ENCODE measurements at regions not wholly inside any gene's neighbourhood (a gene's known extent, or its start where the extent isn't known, plus 50 kb on each side); places are given as distances from the start of the nearest gene placed in this dataset.

DNA sequence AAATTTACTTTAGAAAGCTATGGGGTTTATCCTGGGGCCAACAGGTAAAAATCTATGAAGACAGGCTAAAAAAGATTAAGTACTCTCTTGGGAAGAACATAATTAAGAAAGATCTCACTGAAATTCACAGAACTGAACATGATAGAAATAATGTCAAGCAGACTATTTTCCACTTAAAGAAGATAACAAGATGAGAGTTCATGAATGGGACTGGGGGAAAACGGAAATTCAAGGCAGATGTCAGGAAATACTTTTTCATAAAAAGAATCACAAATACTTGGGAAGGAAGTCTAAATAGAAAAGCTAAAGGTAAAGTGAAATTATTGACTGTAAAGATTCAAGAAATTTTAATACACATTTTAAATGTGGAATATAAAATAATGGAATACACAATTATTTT is 737.6 kb downstream of the EPHA3 start:
- Histone ChIP-seq H3K4me3 (no peak overlapping the region), H3K27ac (no peak overlapping the region)
- no peak for DNase-seq (ENCODE audit: low spot score)
- no peak for TF ChIP-seq CTCF (IDR thresholded peaks at IDR 0.05)

DNA sequence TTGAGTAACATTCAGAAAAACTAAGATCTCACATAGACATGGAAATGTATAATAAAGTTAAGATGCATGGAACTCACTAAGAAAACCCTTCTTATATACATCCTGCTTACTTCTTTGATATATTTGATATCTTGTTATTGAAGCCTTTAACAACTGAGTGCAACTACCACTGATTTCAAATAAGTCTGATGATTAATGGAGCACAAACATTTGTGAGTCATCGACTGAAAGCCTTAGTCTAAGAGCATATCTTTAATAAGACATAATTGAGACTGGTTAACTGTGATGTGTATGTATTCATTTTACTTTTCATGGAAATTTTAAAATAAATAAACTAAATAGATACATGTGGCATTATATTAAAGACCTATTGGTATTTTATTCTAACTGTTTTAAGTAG is 740.5 kb downstream of the EPHA3 start:
- TF ChIP-seq CTCF (IDR thresholded peaks at IDR 0.05) = no peak
- DNase-seq (ENCODE audit: low spot score) = no peak
- no peak overlapping the region for H3K27ac ChIP-seq
- H3K4me3 ChIP-seq = no peak overlapping the region

DNA sequence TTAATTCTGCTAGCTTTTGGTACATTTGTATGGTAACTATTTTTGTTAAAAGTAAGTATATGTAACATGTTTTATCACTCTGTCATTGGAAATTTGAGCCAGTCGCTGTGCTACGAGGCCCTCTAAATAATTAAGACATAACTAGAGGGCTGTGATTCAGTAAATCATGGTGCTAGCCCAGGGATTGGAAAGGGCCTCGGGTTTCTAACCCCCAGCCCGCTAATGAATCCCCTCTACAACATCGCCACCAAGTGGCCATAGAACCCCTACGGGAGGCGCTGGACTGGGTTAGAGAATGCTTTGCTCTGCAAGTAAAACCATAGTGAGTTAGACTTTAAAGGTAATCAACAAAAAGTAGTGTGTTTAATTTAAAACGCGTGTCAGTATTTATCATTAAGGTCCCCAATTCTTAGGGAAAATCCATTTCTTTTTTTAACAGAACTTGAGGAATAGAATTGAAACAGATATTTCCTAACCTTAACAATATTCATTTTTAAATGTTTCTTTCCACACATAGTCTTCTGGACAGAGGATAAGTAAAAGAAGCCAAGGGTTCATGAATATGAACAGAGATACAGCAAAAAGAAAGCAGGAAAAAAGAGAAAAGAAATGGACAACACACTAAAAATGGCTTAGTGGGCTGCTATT is 744.7 kb downstream of the EPHA3 start:
- Histone ChIP-seq H3K27ac (no peak overlapping the region), H3K4me3 (no peak overlapping the region)
- no peak for DNase-seq (ENCODE audit: low spot score)
- TF ChIP-seq CTCF (IDR thresholded peaks at IDR 0.05) = no peak

- no peak for DNase-seq (ENCODE audit: low spot score)
- TF ChIP-seq CTCF (IDR thresholded peaks at IDR 0.05) = no peak
- H3K4me3 ChIP-seq = no peak overlapping the region
- no peak overlapping the region for H3K27ac ChIP-seq
These were observed 752.3 kb downstream of the EPHA3 start for GRCh38 chr3:89859757-89860156.

DNA sequence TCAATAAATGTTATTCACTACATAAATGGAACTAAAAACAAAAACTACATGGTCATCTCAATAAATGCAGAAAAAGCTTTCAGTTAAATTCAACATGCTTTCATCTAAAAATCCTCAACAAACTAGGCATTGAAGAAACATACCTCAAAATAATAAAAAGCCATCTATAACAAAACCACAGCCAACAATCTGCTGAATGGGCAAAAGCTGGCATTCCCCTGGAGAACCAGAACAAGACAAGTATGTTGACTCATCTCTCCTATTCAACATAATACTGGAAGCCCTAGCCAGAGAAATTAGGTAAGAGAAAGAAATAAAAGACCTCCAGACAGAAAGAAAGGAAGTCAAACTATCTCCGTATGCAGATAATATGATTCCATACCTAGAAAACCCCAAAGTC is 759.9 kb downstream of the EPHA3 start:
- no peak for DNase-seq (ENCODE audit: low spot score)
- Histone ChIP-seq H3K4me3 (no peak overlapping the region), H3K27ac (no peak overlapping the region)
- no peak for TF ChIP-seq CTCF (IDR thresholded peaks at IDR 0.05)

- H3K27ac ChIP-seq = no peak overlapping the region
- DNase-seq (ENCODE audit: low spot score) = no peak
- no peak for TF ChIP-seq CTCF (IDR thresholded peaks at IDR 0.05)
- no peak overlapping the region for H3K4me3 ChIP-seq
These were observed 768.7 kb downstream of the EPHA3 start for GRCh38 chr3:89876116-89876515.

GRCh38 chr3:89877230-89877629 is 769.8 kb downstream of the EPHA3 start:
- no peak overlapping the region for H3K4me3 ChIP-seq
- H3K27ac ChIP-seq = no peak overlapping the region
- TF ChIP-seq CTCF (IDR thresholded peaks at IDR 0.05) = no peak
- no peak for DNase-seq (ENCODE audit: low spot score)

Data from coronary artery (tissue), 2 donors.